Endodermal cell (in vitro differentiated cells): ENCODE measurements at regions not wholly inside any gene's neighbourhood (a gene's known extent, or its start where the extent isn't known, plus 50 kb on each side); places are given as distances from the start of the nearest gene placed in this dataset.

ENCODE experiments used
- DNase-seq: peaks from one replicate; pipeline ENCODE4 v3.0.0-alpha.2; 2017
- H3K27ac ChIP-seq: 2 replicates; pipeline ENCODE4 v1.5.1; 2013; ENCODE audit warnings: mild to moderate bottlenecking, low read depth, low read length, moderate library complexity
- H3K27me3 ChIP-seq: 2 replicates; pipeline ENCODE4 v1.6.1; 2013; ENCODE audit warnings: mild to moderate bottlenecking, low read length, moderate library complexity; ENCODE audit not compliant: insufficient read depth, control insufficient read depth, poor library complexity, severe bottlenecking
- H3K36me3 ChIP-seq: 2 replicates; pipeline ENCODE4 v1.7.0; 2013; ENCODE audit warnings: mild to moderate bottlenecking, low read length, moderate library complexity; ENCODE audit not compliant: control insufficient read depth, insufficient read depth
- H3K4me1 ChIP-seq: one replicate; pipeline ENCODE4 v1.7.0; 2013; ENCODE audit warnings: low read length; ENCODE audit not compliant: control insufficient read depth, insufficient read depth
- H3K4me3 ChIP-seq: 2 replicates; pipeline ENCODE4 v1.5.1; 2013; ENCODE audit warnings: mild to moderate bottlenecking, low read length, moderate library complexity
- H3K9ac ChIP-seq: 2 replicates; pipeline ENCODE4 v1.6.1; 2013; ENCODE audit warnings: mild to moderate bottlenecking, low read length, moderate library complexity; ENCODE audit not compliant: poor library complexity, severe bottlenecking; ENCODE audit errors: extremely low read depth
- H3K9me3 ChIP-seq: 2 replicates; pipeline ENCODE4 v1.6.1; 2013; ENCODE audit warnings: mild to moderate bottlenecking, low read length, moderate library complexity; ENCODE audit not compliant: control insufficient read depth
- H3K27ac Mint-ChIP-seq: 2 replicates; pipeline ENCODE4 v1.8.0; 2020; ENCODE audit warnings: mixed read lengths
- H3K27me3 Mint-ChIP-seq: 2 replicates; pipeline ENCODE4 v1.8.0; 2021; ENCODE audit warnings: mild to moderate bottlenecking, mixed read lengths; ENCODE audit not compliant: insufficient read depth
- H3K36me3 Mint-ChIP-seq: 2 replicates; pipeline ENCODE4 v1.8.0; 2020; ENCODE audit warnings: low read depth, mixed read lengths
- H3K4me1 Mint-ChIP-seq: 2 replicates; pipeline ENCODE4 v1.8.0; 2020; ENCODE audit warnings: mixed read lengths
- H3K4me3 Mint-ChIP-seq: 2 replicates; pipeline ENCODE4 v1.8.0; 2020; ENCODE audit warnings: mild to moderate bottlenecking, moderate library complexity, mixed read lengths
- H3K9me3 Mint-ChIP-seq: 2 replicates; pipeline ENCODE4 v1.8.0; 2020; ENCODE audit warnings: mild to moderate bottlenecking, mixed read lengths
- WGBS, 2 experiments: methylation state at CpG; one replicate each; pipeline versions ENCODE4 v1.1.5 to v1.1.7; 2013; ENCODE audit warnings: missing lambda C conversion rate in 2 of 2, mixed read lengths in 1 of 2; ENCODE audit not compliant: insufficient coverage in 1 of 2, insufficient read length in 1 of 2; 5-methylcytosine and 5-hydroxymethylcytosine counted together
- TF ChIP-seq, protein P1 (sequence below): fragments of 200-600 bp; sonication (generic); conservative IDR thresholded peaks from 2 replicates; pipeline ENCODE4 v1.5.0; 2021; ENCODE audit warnings: antibody characterized with exemption, mild to moderate bottlenecking

GRCh38 chr3:66828303-66828702 is 169.8 kb upstream of the KBTBD8 start:
- no peak overlapping the region for H3K27ac Mint-ChIP-seq
- Histone ChIP-seq H3K36me3 (no peaks in the 10 kb centered on the region), H3K27ac (no peak overlapping the region), H3K27me3 (no peaks in the 10 kb centered on the region), H3K4me3 (no peak overlapping the region), H3K9ac (no peak overlapping the region), H3K9me3 (peaks cover 16% of the 10 kb centered on the region), H3K4me1 (no peaks in the 10 kb centered on the region)
- no peak for DNase-seq
- WGBS, 2 experiments = 88% methylated on average over 1 of the region's 1 CpG; no CpG with 5 or more reads in 1 of the 2 experiments
- TF ChIP-seq, protein P1, sequence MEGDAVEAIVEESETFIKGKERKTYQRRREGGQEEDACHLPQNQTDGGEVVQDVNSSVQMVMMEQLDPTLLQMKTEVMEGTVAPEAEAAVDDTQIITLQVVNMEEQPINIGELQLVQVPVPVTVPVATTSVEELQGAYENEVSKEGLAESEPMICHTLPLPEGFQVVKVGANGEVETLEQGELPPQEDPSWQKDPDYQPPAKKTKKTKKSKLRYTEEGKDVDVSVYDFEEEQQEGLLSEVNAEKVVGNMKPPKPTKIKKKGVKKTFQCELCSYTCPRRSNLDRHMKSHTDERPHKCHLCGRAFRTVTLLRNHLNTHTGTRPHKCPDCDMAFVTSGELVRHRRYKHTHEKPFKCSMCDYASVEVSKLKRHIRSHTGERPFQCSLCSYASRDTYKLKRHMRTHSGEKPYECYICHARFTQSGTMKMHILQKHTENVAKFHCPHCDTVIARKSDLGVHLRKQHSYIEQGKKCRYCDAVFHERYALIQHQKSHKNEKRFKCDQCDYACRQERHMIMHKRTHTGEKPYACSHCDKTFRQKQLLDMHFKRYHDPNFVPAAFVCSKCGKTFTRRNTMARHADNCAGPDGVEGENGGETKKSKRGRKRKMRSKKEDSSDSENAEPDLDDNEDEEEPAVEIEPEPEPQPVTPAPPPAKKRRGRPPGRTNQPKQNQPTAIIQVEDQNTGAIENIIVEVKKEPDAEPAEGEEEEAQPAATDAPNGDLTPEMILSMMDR = no peak
- no peak overlapping the region for H3K4me3 Mint-ChIP-seq
- H3K27me3 Mint-ChIP-seq = no peaks in the 10 kb centered on the region
- H3K36me3 Mint-ChIP-seq = no peaks in the 10 kb centered on the region
- H3K4me1 Mint-ChIP-seq = peaks cover 3% of the 10 kb centered on the region
- peaks cover 11% of the 10 kb centered on the region for H3K9me3 Mint-ChIP-seq

DNA sequence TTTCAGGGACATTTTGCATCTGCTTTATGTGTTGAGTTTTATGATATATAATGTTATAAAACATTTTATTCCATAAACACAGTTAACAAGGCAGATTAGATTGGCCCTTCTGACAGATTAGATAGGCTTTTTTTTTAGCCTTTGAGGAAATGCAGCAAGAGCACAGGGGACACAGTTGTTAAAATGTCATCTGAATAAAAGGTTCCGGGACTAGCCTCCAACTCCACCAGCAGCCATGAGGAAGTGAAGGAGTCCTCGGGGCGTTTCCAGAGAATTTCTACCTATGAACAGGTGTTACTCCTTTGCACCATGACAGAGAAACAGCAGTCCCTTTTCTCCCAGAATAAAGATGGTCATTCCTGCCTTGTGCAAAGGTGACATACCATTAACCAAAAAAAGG is 167.8 kb upstream of the KBTBD8 start:
- TF ChIP-seq, protein P1 = no peak
- H3K9ac ChIP-seq = no peak overlapping the region
- WGBS, 2 experiments = 97 to 100% methylated on average over 1 to 3 of the region's 3 CpGs
- H3K27ac Mint-ChIP-seq = no peak overlapping the region
- H3K9me3 ChIP-seq = peaks cover 16% of the 10 kb centered on the region
- H3K36me3 ChIP-seq = no peaks in the 10 kb centered on the region
- DNase-seq = no peak
- no peak overlapping the region for H3K4me3 Mint-ChIP-seq
- peaks cover 3% of the 10 kb centered on the region for H3K4me1 Mint-ChIP-seq
- no peak overlapping the region for H3K27ac ChIP-seq
- no peaks in the 10 kb centered on the region for H3K27me3 Mint-ChIP-seq
- no peaks in the 10 kb centered on the region for H3K27me3 ChIP-seq
- no peaks in the 10 kb centered on the region for H3K4me1 ChIP-seq
- no peak overlapping the region for H3K4me3 ChIP-seq
- H3K9me3 Mint-ChIP-seq = peaks cover 11% of the 10 kb centered on the region
- H3K36me3 Mint-ChIP-seq = no peaks in the 10 kb centered on the region

- no peak overlapping the region for H3K27ac ChIP-seq
- H3K4me3 ChIP-seq = peak overlapping the region; percentile 49
- peaks cover 16% of the 10 kb centered on the region for H3K9me3 ChIP-seq
- H3K27ac Mint-ChIP-seq = no peak overlapping the region
- WGBS, 2 experiments = 100% methylated on average over 1 of the region's 1 CpG; no CpG with 5 or more reads in 1 of the 2 experiments
- DNase-seq = no peak
- H3K4me3 Mint-ChIP-seq = no peak overlapping the region
- H3K27me3 ChIP-seq = no peaks in the 10 kb centered on the region
- H3K36me3 ChIP-seq = no peaks in the 10 kb centered on the region
- peaks cover 3% of the 10 kb centered on the region for H3K4me1 Mint-ChIP-seq
- TF ChIP-seq, protein P1 = no peak
- H3K9ac ChIP-seq = no peak overlapping the region
- no peaks in the 10 kb centered on the region for H3K36me3 Mint-ChIP-seq
- no peaks in the 10 kb centered on the region for H3K4me1 ChIP-seq
- no peaks in the 10 kb centered on the region for H3K27me3 Mint-ChIP-seq
- H3K9me3 Mint-ChIP-seq = peaks cover 11% of the 10 kb centered on the region
Observed at GRCh38 chr3:66831931-66832330, 166.2 kb upstream of the KBTBD8 start.
